ENCODE measurements at regions not wholly inside any gene's neighbourhood (a gene's known extent, or its start where the extent isn't known, plus 50 kb on each side); places are given as distances from the start of the nearest gene placed in this dataset.

- TF ChIP-seq CTCF (IDR thresholded peaks at IDR 0.05; ENCODE audit: low read depth, low read length, poor library complexity, severe bottlenecking): no peak
- no peak for TF ChIP-seq EZH2phosphoT487 (IDR thresholded peaks at IDR 0.05; ENCODE audit: borderline replicate concordance, low read length)
These were observed 463.7 kb upstream of the RGPD4 start for GRCh38 chr2:107362993-107363392.
